Hepatocyte (in vitro differentiated cells): ENCODE measurements at regions not wholly inside any gene's neighbourhood (a gene's known extent, or its start where the extent isn't known, plus 50 kb on each side); places are given as distances from the start of the nearest gene placed in this dataset.

Source experiments
- CTCF ChIP-seq: fragments of 200-600 bp; sonication (generic); IDR thresholded peaks from 2 replicates; pipeline ENCODE4 v1.5.1; 2016; ENCODE audit warnings: antibody characterized with exemption, mild to moderate bottlenecking; ENCODE audit not compliant: poor library complexity
- EZH2 ChIP-seq: fragments of 200-600 bp; sonication (generic); IDR thresholded peaks from 2 replicates; pipeline ENCODE4 v1.6.1; 2016; ENCODE audit warnings: antibody characterized with exemption, mild to moderate bottlenecking, borderline replicate concordance

- no peak for TF ChIP-seq CTCF
- no peak for TF ChIP-seq EZH2
Observed at GRCh38 chr1:29945426-29945825, 709.1 kb downstream of the PTPRU start.
